ENCODE measurements at regions not wholly inside any gene's neighbourhood (a gene's known extent, or its start where the extent isn't known, plus 50 kb on each side); places are given as distances from the start of the nearest gene placed in this dataset.

DNA sequence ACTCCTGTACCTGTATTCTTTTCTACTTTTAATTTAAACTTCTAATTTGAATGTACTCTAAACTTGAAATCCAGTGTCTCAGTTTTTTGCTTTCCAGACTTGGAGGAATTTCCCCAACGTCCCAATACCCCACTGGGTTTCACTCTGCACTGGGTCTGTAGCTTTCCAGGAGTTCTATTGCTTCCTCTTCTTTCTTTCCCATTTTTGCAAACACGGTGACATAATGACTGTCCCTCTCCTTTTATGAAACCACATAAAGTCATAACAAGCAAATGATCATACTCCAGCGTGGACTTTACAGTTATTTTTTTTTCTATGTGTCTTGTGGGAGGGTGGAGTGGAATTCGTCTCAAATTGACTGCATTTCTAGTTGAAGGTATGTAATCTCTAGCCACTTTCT lies 97.1 kb downstream of the FASLG start:
- TF ChIP-seq, protein P1, sequence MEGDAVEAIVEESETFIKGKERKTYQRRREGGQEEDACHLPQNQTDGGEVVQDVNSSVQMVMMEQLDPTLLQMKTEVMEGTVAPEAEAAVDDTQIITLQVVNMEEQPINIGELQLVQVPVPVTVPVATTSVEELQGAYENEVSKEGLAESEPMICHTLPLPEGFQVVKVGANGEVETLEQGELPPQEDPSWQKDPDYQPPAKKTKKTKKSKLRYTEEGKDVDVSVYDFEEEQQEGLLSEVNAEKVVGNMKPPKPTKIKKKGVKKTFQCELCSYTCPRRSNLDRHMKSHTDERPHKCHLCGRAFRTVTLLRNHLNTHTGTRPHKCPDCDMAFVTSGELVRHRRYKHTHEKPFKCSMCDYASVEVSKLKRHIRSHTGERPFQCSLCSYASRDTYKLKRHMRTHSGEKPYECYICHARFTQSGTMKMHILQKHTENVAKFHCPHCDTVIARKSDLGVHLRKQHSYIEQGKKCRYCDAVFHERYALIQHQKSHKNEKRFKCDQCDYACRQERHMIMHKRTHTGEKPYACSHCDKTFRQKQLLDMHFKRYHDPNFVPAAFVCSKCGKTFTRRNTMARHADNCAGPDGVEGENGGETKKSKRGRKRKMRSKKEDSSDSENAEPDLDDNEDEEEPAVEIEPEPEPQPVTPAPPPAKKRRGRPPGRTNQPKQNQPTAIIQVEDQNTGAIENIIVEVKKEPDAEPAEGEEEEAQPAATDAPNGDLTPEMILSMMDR (IDR thresholded peaks at IDR 0.05): no peak
- TF ChIP-seq EZH2phosphoT487 (IDR thresholded peaks at IDR 0.05) (no peak), EZH2 (IDR thresholded peaks at IDR 0.05) (no peak)
